ENCODE measurements at regions not wholly inside any gene's neighbourhood (a gene's known extent, or its start where the extent isn't known, plus 50 kb on each side); places are given as distances from the start of the nearest gene placed in this dataset.

DNA sequence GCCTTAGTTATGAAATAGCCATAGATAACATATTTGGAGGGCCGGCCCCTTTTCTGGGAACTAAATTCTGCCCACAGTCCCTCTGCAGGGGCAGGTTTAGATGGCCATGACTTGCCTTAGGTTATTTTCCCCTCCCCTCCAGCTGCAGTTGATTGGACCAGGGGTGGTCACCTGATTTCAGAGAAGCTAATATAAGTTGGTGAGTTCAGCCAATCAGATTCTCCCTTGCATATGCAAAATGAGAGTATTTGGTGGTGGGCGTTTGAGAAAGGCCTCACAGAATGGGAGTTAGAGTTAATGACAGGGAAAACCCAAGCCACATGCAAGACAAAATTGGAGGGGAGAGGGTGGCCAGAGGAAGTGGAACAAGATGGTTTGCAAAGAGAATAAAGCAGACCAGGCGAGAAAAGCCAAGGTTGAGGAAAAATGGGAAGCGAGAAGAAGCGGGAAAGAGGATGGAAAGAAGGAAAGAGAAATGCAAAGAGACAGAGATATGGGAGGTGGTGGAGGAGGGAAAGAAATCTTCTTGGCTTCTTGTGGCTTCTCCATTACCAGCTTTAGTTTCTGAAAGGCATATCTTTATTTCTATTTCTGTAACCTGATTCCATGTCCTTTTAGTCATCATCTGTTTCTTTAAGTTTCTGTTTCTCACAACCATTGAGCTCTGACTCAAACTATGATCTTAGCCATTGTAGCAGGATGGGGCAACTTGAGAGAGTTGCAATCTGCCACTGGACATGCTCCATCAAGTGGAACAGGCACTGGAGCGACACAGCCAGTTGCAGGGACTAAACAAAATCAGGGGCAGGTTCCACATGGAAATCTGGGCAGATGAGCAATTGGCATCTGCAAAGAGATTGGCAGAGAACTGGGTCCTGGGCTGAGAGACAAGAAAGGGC lies 108.1 kb upstream of the SIX3 start:
- H3K4me2 ChIP-seq (ENCODE audit: insufficient read depth, low read length) = no peak overlapping the region
- no peaks in the 10 kb centered on the region for H4K20me1 ChIP-seq (ENCODE audit: insufficient read depth, low read length)
- no peak overlapping the region for H3K27ac ChIP-seq (ENCODE audit: low read length)
- H3K36me3 ChIP-seq (ENCODE audit: insufficient read depth, low read length) = no peaks in the 10 kb centered on the region
- no peaks in the 10 kb centered on the region for H3K4me1 ChIP-seq (ENCODE audit: insufficient read depth, low read length)
- H3K9me3 ChIP-seq (ENCODE audit: insufficient read depth, low read length, severe bottlenecking) = no peaks in the 10 kb centered on the region
- no peak for TF ChIP-seq CTCF (IDR thresholded peaks at IDR 0.05; ENCODE audit: borderline replicate concordance, extremely low read depth, low read length, poor library complexity, severe bottlenecking)
- TF ChIP-seq EZH2 (IDR thresholded peaks at IDR 0.05; ENCODE audit: borderline replicate concordance, low read depth, low read length, severe bottlenecking) = no peak
- H2AFZ ChIP-seq (ENCODE audit: low read depth, low read length) = no peak overlapping the region
- ATAC-seq (ENCODE audit: insufficient read depth, low read depth) (no peak), DNase-seq (no peak)
- no peak overlapping the region for H3K4me3 ChIP-seq (ENCODE audit: low read depth in 1 of 2, low read length in 2 of 2)
- no peaks in the 10 kb centered on the region for H3K79me2 ChIP-seq (ENCODE audit: insufficient read depth, low read length)
- H3K27me3 ChIP-seq (ENCODE audit: insufficient read depth, low read length, poor library complexity) = no peaks in the 10 kb centered on the region
- no peak overlapping the region for H3K9ac ChIP-seq (ENCODE audit: low read depth, low read length)

GRCh38 chr2:44834656-44835055 lies 106.8 kb upstream of the SIX3 start:
- H3K9ac ChIP-seq (ENCODE audit: low read depth, low read length) = no peak overlapping the region
- no peaks in the 10 kb centered on the region for H3K79me2 ChIP-seq (ENCODE audit: insufficient read depth, low read length)
- no peaks in the 10 kb centered on the region for H3K36me3 ChIP-seq (ENCODE audit: insufficient read depth, low read length)
- H3K27ac ChIP-seq (ENCODE audit: low read length) = no peak overlapping the region
- no peaks in the 10 kb centered on the region for H3K27me3 ChIP-seq (ENCODE audit: insufficient read depth, low read length, poor library complexity)
- H3K4me2 ChIP-seq (ENCODE audit: insufficient read depth, low read length) = no peak overlapping the region
- H3K9me3 ChIP-seq (ENCODE audit: insufficient read depth, low read length, severe bottlenecking) = no peaks in the 10 kb centered on the region
- H2AFZ ChIP-seq (ENCODE audit: low read depth, low read length) = no peak overlapping the region
- peaks cover 8% of the 10 kb centered on the region for H3K4me1 ChIP-seq (ENCODE audit: insufficient read depth, low read length)
- no peaks in the 10 kb centered on the region for H4K20me1 ChIP-seq (ENCODE audit: insufficient read depth, low read length)
- H3K4me3 ChIP-seq (ENCODE audit: low read depth in 1 of 2, low read length in 2 of 2) = no peak overlapping the region
- TF ChIP-seq CTCF (IDR thresholded peaks at IDR 0.05; ENCODE audit: borderline replicate concordance, extremely low read depth, low read length, poor library complexity, severe bottlenecking) (no peak), EZH2 (IDR thresholded peaks at IDR 0.05; ENCODE audit: borderline replicate concordance, low read depth, low read length, severe bottlenecking) (no peak)
- ATAC-seq (ENCODE audit: insufficient read depth, low read depth) = no peak
- DNase-seq = no peak

DNA sequence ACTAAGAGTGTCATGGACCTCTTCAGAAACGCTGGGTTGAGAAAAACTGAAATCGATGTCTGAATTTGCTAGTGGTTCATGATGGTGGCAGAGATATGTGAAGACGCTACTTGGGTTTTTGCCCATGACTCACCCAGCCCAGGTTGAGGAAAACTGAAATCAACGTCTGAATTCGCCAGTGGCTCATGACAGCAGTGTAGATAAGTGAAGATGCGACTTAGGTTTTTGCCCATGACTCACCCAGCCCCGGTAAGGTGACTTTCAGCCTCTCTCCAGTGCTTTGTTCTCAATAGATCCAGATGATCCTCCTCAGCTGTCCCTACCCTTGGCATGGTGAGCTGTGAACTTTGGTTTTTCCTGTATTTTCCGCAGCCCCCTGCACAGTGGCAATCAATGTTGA lies 105.3 kb upstream of the SIX3 start:
- DNase-seq = no peak
- H3K4me1 ChIP-seq (ENCODE audit: insufficient read depth, low read length) = peaks cover 11% of the 10 kb centered on the region
- ATAC-seq (ENCODE audit: insufficient read depth, low read depth) = no peak

More for the DNA sequence above, 105.3 kb upstream of the SIX3 start:
- no peak overlapping the region for H3K27ac ChIP-seq (ENCODE audit: low read length)
- H3K9ac ChIP-seq (ENCODE audit: low read depth, low read length) = no peak overlapping the region
- H4K20me1 ChIP-seq (ENCODE audit: insufficient read depth, low read length) = no peaks in the 10 kb centered on the region
- no peaks in the 10 kb centered on the region for H3K27me3 ChIP-seq (ENCODE audit: insufficient read depth, low read length, poor library complexity)
- TF ChIP-seq CTCF (IDR thresholded peaks at IDR 0.05; ENCODE audit: borderline replicate concordance, extremely low read depth, low read length, poor library complexity, severe bottlenecking) = no peak
- TF ChIP-seq EZH2 (IDR thresholded peaks at IDR 0.05; ENCODE audit: borderline replicate concordance, low read depth, low read length, severe bottlenecking) = no peak
- H3K9me3 ChIP-seq (ENCODE audit: insufficient read depth, low read length, severe bottlenecking) = no peaks in the 10 kb centered on the region
- H3K79me2 ChIP-seq (ENCODE audit: insufficient read depth, low read length) = no peaks in the 10 kb centered on the region
- H3K4me3 ChIP-seq (ENCODE audit: low read depth in 1 of 2, low read length in 2 of 2) = no peak overlapping the region
- H3K36me3 ChIP-seq (ENCODE audit: insufficient read depth, low read length) = no peaks in the 10 kb centered on the region
- no peak overlapping the region for H2AFZ ChIP-seq (ENCODE audit: low read depth, low read length)
- no peak overlapping the region for H3K4me2 ChIP-seq (ENCODE audit: insufficient read depth, low read length)
